Activated CD8-positive, alpha-beta T cell treated with anti-CD3 and anti-CD28 coated beads for 36 hours (primary cell): ENCODE measurements at regions not wholly inside any gene's neighbourhood (a gene's known extent, or its start where the extent isn't known, plus 50 kb on each side); places are given as distances from the start of the nearest gene placed in this dataset.

Source experiments
- ATAC-seq: fragments of 200-7000 bp; cut with Tn5 transposase; one replicate; pipeline ENCODE4 v1.10.0; 2021; ENCODE audit warnings: mild to moderate bottlenecking, moderate library complexity
- CTCF ChIA-PET: fragments of 350-600 bp; sonication (Branson Sonifier 250); formaldehyde crosslinking; loops from one replicate; lab custom pipeline; 2021; ENCODE audit warnings: antibody characterized with exemption; lab: Charles Lee
- POLR2A ChIA-PET: fragments of 350-600 bp; sonication (Branson Sonifier 250); formaldehyde crosslinking; loops from one replicate; lab custom pipeline; 2021; ENCODE audit warnings: antibody characterized with exemption; lab: Charles Lee
- DNase-seq: peaks from one replicate; pipeline ENCODE4 v3.0.0-alpha.2; 2020
- H3K27ac Mint-ChIP-seq: one replicate; pipeline ENCODE4 v1.8.0; 2021; ENCODE audit warnings: mild to moderate bottlenecking, mixed read lengths
- H3K27me3 Mint-ChIP-seq: one replicate; pipeline ENCODE4 v1.8.0; 2021; ENCODE audit warnings: mixed read lengths
- H3K36me3 Mint-ChIP-seq: one replicate; pipeline ENCODE4 v1.8.0; 2021; ENCODE audit warnings: low read depth, mixed read lengths
- H3K4me1 Mint-ChIP-seq: one replicate; pipeline ENCODE4 v1.8.0; 2021; ENCODE audit warnings: low read depth, mixed read lengths
- H3K4me3 Mint-ChIP-seq: one replicate; pipeline ENCODE4 v1.8.0; 2021; ENCODE audit warnings: mild to moderate bottlenecking, moderate library complexity, mixed read lengths
- H3K9me3 Mint-ChIP-seq: one replicate; pipeline ENCODE4 v1.8.0; 2021; ENCODE audit warnings: mixed read lengths
- CTCF ChIP-seq: fragments of 200-600 bp; IDR thresholded peaks from one replicate; pipeline ENCODE4 v1.8.0; 2022; ENCODE audit warnings: antibody characterized with exemption, mild to moderate bottlenecking
- intact Hi-C: fragments of 100-400 bp; cut with micrococcal nuclease; formaldehyde crosslinking; loops from one replicate; pipeline ENCODE4 v1.10.0; 2022

- intact Hi-C loops: no loop called here
- ATAC-seq (no peak), DNase-seq (no peak)
- Mint-ChIP-seq H3K27me3 (peaks cover under 1% of the 10 kb centered on the region), H3K36me3 (no peaks in the 10 kb centered on the region), H3K4me3 (no peak overlapping the region), H3K4me1 (no peaks in the 10 kb centered on the region), H3K9me3 (no peaks in the 10 kb centered on the region), H3K27ac (no peak overlapping the region)
- CTCF ChIA-PET: no interaction called here
- POLR2A ChIA-PET: no interaction called here
- TF ChIP-seq CTCF: no peak
Measured at GRCh38 chr5:133796186-133796585, 172.2 kb downstream of the C5orf15 start.

- ChIA-PET POLR2A (no interaction called here), CTCF (interaction anchor here (0.8 kb wide), 1 partner anchor 74 kb away, joined by 3 read pairs; no protein-coding TSS in a partner anchor)
- intact Hi-C loops: no loop called here
- Mint-ChIP-seq H3K9me3 (no peaks in the 10 kb centered on the region), H3K27me3 (no peaks in the 10 kb centered on the region), H3K27ac (no peak overlapping the region), H3K4me1 (no peaks in the 10 kb centered on the region), H3K4me3 (no peak overlapping the region), H3K36me3 (no peaks in the 10 kb centered on the region)
- TF ChIP-seq CTCF: no peak
- ATAC-seq (no peak), DNase-seq (no peak)
Measured at GRCh38 chr5:133794771-133795415, 173.5 kb downstream of the C5orf15 start.

DNA sequence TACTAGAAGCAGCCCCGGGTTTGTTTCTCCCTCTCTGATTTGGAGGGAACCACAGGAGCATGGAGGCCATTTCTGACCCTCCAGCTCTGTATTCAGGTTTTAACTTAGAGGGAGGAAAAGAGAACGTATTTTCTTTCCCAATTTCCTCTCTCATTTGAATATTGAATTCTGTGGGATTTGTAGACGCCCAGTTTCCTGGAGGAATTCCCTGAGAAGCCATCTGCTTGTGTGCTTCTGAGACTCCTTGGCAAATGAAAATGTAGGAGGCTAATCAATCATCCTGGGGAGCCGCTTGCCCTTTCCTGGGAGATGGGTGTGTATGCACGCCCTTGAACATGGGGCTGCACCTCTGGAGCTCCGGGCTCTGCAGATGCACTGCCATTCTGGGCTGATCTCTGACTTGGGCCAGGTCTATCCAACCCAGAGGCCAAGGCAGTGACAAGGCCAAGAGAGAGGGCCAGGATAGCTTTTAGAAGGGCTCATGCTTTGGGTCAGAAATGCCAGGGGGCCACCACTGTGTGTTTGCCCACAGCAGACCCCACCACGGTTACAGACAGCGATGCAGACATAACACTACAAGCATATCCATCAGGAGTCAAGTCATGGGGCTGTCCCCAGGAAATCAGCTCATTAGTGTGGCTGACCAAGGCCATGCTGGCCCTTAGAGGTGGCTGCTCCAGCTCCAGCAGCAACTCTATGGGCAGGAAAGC, 174.5 kb downstream of the C5orf15 start:
- DNase-seq: no peak
- intact Hi-C loops: no loop called here
- CTCF ChIA-PET: no interaction called here
- Mint-ChIP-seq H3K27me3 (no peaks in the 10 kb centered on the region), H3K4me3 (no peak overlapping the region), H3K36me3 (no peaks in the 10 kb centered on the region), H3K27ac (no peak overlapping the region), H3K9me3 (no peaks in the 10 kb centered on the region), H3K4me1 (no peaks in the 10 kb centered on the region)
- no peak for ATAC-seq
- POLR2A ChIA-PET: no interaction called here
- no peak for TF ChIP-seq CTCF

- Mint-ChIP-seq H3K27ac (no peak overlapping the region), H3K36me3 (no peaks in the 10 kb centered on the region), H3K4me3 (no peak overlapping the region), H3K9me3 (no peaks in the 10 kb centered on the region), H3K27me3 (no peaks in the 10 kb centered on the region), H3K4me1 (no peaks in the 10 kb centered on the region)
- ChIA-PET POLR2A (no interaction called here), CTCF (interaction anchor here (1.2 kb wide), 1 partner anchor 185 kb away, joined by 3 read pairs; no protein-coding TSS in a partner anchor)
- intact Hi-C loops: no loop called here
- no peak for DNase-seq
- TF ChIP-seq CTCF: no peak
- no peak for ATAC-seq
Measured at GRCh38 chr5:133792655-133793054, 175.8 kb downstream of the C5orf15 start.

- H3K36me3 Mint-ChIP-seq: no peaks in the 10 kb centered on the region
- no peak for ATAC-seq
Measured at GRCh38 chr5:133792024-133792423, 176.4 kb downstream of the C5orf15 start.

More at GRCh38 chr5:133792024-133792423, 176.4 kb downstream of the C5orf15 start:
- Mint-ChIP-seq H3K9me3 (no peaks in the 10 kb centered on the region), H3K27ac (no peak overlapping the region), H3K4me3 (no peak overlapping the region), H3K4me1 (no peaks in the 10 kb centered on the region), H3K27me3 (no peaks in the 10 kb centered on the region)
- ChIA-PET POLR2A (no interaction called here), CTCF (no interaction called here)
- DNase-seq: no peak
- no peak for TF ChIP-seq CTCF
- intact Hi-C loops: no loop called here
